ENCODE measurements at regions not wholly inside any gene's neighbourhood (a gene's known extent, or its start where the extent isn't known, plus 50 kb on each side); places are given as distances from the start of the nearest gene placed in this dataset.

GRCh38 chr2:14157816-14158215 lies 474.7 kb upstream of the LRATD1 start:
- TF ChIP-seq, protein P1, sequence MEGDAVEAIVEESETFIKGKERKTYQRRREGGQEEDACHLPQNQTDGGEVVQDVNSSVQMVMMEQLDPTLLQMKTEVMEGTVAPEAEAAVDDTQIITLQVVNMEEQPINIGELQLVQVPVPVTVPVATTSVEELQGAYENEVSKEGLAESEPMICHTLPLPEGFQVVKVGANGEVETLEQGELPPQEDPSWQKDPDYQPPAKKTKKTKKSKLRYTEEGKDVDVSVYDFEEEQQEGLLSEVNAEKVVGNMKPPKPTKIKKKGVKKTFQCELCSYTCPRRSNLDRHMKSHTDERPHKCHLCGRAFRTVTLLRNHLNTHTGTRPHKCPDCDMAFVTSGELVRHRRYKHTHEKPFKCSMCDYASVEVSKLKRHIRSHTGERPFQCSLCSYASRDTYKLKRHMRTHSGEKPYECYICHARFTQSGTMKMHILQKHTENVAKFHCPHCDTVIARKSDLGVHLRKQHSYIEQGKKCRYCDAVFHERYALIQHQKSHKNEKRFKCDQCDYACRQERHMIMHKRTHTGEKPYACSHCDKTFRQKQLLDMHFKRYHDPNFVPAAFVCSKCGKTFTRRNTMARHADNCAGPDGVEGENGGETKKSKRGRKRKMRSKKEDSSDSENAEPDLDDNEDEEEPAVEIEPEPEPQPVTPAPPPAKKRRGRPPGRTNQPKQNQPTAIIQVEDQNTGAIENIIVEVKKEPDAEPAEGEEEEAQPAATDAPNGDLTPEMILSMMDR (IDR thresholded peaks at IDR 0.05) = no peak
- no peak for TF ChIP-seq POLR2A (IDR thresholded peaks at IDR 0.05)

Data from testis (tissue), 2 donors.